ENCODE measurements at regions not wholly inside any gene's neighbourhood (a gene's known extent, or its start where the extent isn't known, plus 50 kb on each side); places are given as distances from the start of the nearest gene placed in this dataset.

GRCh38 chr1:201656311-201657032, 117.5 kb downstream of the NAV1 start:
- DNase-seq (ENCODE audit: low read depth in 2 of 2) = no peak

GRCh38 chr1:201659572-201659971, 120.6 kb downstream of the NAV1 start:
- DNase-seq (ENCODE audit: low read depth in 2 of 2) = no peak

GRCh38 chr1:201660931-201661822, 122.2 kb downstream of the NAV1 start:
- DNase-seq (ENCODE audit: low read depth in 2 of 2) = no peak

GRCh38 chr1:201661823-201662359, 123.0 kb downstream of the NAV1 start:
- DNase-seq (ENCODE audit: low read depth in 2 of 2) = no peak

GRCh38 chr1:201662646-201663045, 123.7 kb downstream of the NAV1 start:
- no peak for DNase-seq (ENCODE audit: low read depth in 2 of 2)

- DNase-seq (ENCODE audit: low read depth in 2 of 2) = no peak
Observed at GRCh38 chr1:201663491-201664113, 124.7 kb downstream of the NAV1 start.

GRCh38 chr1:201665036-201665435, 126.1 kb downstream of the NAV1 start:
- DNase-seq (ENCODE audit: low read depth in 2 of 2) = no peak

- no peak for DNase-seq (ENCODE audit: low read depth in 2 of 2)
Observed at GRCh38 chr1:201666102-201666501, 127.2 kb downstream of the NAV1 start.

- DNase-seq (ENCODE audit: low read depth in 2 of 2) = no peak
Observed at GRCh38 chr1:201666645-201667044, 127.7 kb downstream of the NAV1 start.

- no peak for DNase-seq (ENCODE audit: low read depth in 2 of 2)
Observed at GRCh38 chr1:201667479-201667878, 128.6 kb downstream of the NAV1 start.

GRCh38 chr1:201670517-201670916, 131.6 kb downstream of the NAV1 start:
- no peak for DNase-seq (ENCODE audit: low read depth in 2 of 2)

- DNase-seq (ENCODE audit: low read depth in 2 of 2) = no peak
Observed at GRCh38 chr1:201672685-201673084, 133.8 kb downstream of the NAV1 start.

- no peak for DNase-seq (ENCODE audit: low read depth in 2 of 2)
Observed at GRCh38 chr1:201673093-201673492, 134.2 kb downstream of the NAV1 start.

- DNase-seq (ENCODE audit: low read depth in 2 of 2) = no peak
Observed at GRCh38 chr1:201673915-201674314, 135.0 kb downstream of the NAV1 start.

- DNase-seq (ENCODE audit: low read depth in 2 of 2) = no peak
Observed at GRCh38 chr1:201675143-201675542, 136.2 kb downstream of the NAV1 start.

GRCh38 chr1:201676197-201676596, 137.3 kb downstream of the NAV1 start:
- DNase-seq (ENCODE audit: low read depth in 2 of 2) = no peak

GRCh38 chr1:201676641-201677040, 137.7 kb downstream of the NAV1 start:
- no peak for DNase-seq (ENCODE audit: low read depth in 2 of 2)

- no peak for DNase-seq (ENCODE audit: low read depth in 2 of 2)
Observed at GRCh38 chr1:201678264-201679101, 139.6 kb downstream of the NAV1 start.

- no peak for DNase-seq (ENCODE audit: low read depth in 2 of 2)
Observed at GRCh38 chr1:201681375-201681774, 142.4 kb downstream of the NAV1 start.

- DNase-seq (ENCODE audit: low read depth in 2 of 2) = no peak
Observed at GRCh38 chr1:201682964-201683363, 144.0 kb downstream of the NAV1 start.

GRCh38 chr1:201683397-201683796, 144.5 kb downstream of the NAV1 start:
- no peak for DNase-seq (ENCODE audit: low read depth in 2 of 2)

Data from stimulated activated CD4-positive, alpha-beta T cell treated with anti-CD3 and anti-CD28 coated beads, Interleukin-1b, Interleukin-23, amount 100 ng/mL, for 1 hour (primary cell).